Right lobe of liver (tissue), 4 donors: ENCODE measurements at regions not wholly inside any gene's neighbourhood (a gene's known extent, or its start where the extent isn't known, plus 50 kb on each side); places are given as distances from the start of the nearest gene placed in this dataset.

Experiments used
- CTCF ChIP-seq, 4 donors: fragments of 200-600 bp in 3 of 4; fragments of 450-650 bp in 1 of 4; IDR thresholded peaks; one replicate each; pipeline versions ENCODE4 v1.5.1 to v1.8.0; 2016 to 2022; ENCODE audit warnings: antibody characterized with exemption in 4 of 4, mild to moderate bottlenecking in 2 of 4
- POLR2A ChIP-seq: fragments of 450-650 bp; IDR thresholded peaks from one replicate; pipeline ENCODE4 v1.6.1; 2017; ENCODE audit warnings: antibody characterized with exemption, mild to moderate bottlenecking
- donor health status: DM: no; HTN: no; CAD: no.
- donor health status: DM: no; HTN: no; CAD: no.
- donor health status: DM: no; HTN: yes; CAD: no.

GRCh38 chr4:19382993-19383756 lies 868.5 kb upstream of the SLIT2 start:
- no peak for TF ChIP-seq CTCF (IDR thresholded peaks at IDR 0.05)
- no peak for TF ChIP-seq POLR2A
